Epithelial cell of proximal tubule (primary cell): ENCODE measurements at regions not wholly inside any gene's neighbourhood (a gene's known extent, or its start where the extent isn't known, plus 50 kb on each side); places are given as distances from the start of the nearest gene placed in this dataset.
"Not testable (repeated sequence)": the region's sequence is repeated elsewhere in the genome, so short reads cannot be mapped to it uniquely, and the experiment has no call there.

Experiments
- DNase-seq: peaks from one replicate; pipeline ENCODE4 v3.0.0-alpha.2; 2011; ENCODE audit warnings: low read depth
- H3K4me3 ChIP-seq: 2 replicates; pipeline ENCODE4 v1.5.1; 2011; ENCODE audit warnings: low read depth, mild to moderate bottlenecking, low read length
- CTCF ChIP-seq: conservative IDR thresholded peaks from 2 replicates; pipeline ENCODE4 v1.5.1; 2012; ENCODE audit warnings: low read depth, mild to moderate bottlenecking, low read length

GRCh38 chr9:31582561-31582960 is 801.9 kb upstream of the ACO1 start:
- no peak for TF ChIP-seq CTCF
- no peak for DNase-seq
- no peak overlapping the region for H3K4me3 ChIP-seq

- TF ChIP-seq CTCF, result no peak
- H3K4me3 ChIP-seq, result no peak overlapping the region
- no peak for DNase-seq
Measured at GRCh38 chr9:31585158-31585557, 799.3 kb upstream of the ACO1 start.

- no peak for DNase-seq
- TF ChIP-seq CTCF, result no peak
- H3K4me3 ChIP-seq, result no peak overlapping the region
Measured at GRCh38 chr9:31587146-31587545, 797.3 kb upstream of the ACO1 start.

GRCh38 chr9:31588006-31588405 is 796.4 kb upstream of the ACO1 start:
- no peak for DNase-seq
- H3K4me3 ChIP-seq, result no peak overlapping the region
- no peak for TF ChIP-seq CTCF

GRCh38 chr9:31588756-31589155 is 795.7 kb upstream of the ACO1 start:
- no peak for DNase-seq
- no peak for TF ChIP-seq CTCF
- H3K4me3 ChIP-seq, result no peak overlapping the region

- no peak for DNase-seq
- TF ChIP-seq CTCF, result no peak
- no peak overlapping the region for H3K4me3 ChIP-seq
Measured at GRCh38 chr9:31590091-31590490, 794.4 kb upstream of the ACO1 start.

- not testable (repeated sequence) for H3K4me3 ChIP-seq, DNase-seq
Measured at GRCh38 chr9:31597086-31597485, 787.4 kb upstream of the ACO1 start.

GRCh38 chr9:31597977-31598376 is 786.5 kb upstream of the ACO1 start:
- H3K4me3 ChIP-seq, result no peak overlapping the region
- TF ChIP-seq CTCF, result no peak
- DNase-seq, result peak; percentile 82
